Activated CD4-positive, alpha-beta T cell treated with anti-CD3 and anti-CD28 coated beads for 24 hours (primary cell): ENCODE measurements at regions not wholly inside any gene's neighbourhood (a gene's known extent, or its start where the extent isn't known, plus 50 kb on each side); places are given as distances from the start of the nearest gene placed in this dataset.

Experiments used
- DNase-seq, 2 donors: peaks; one replicate each; pipeline ENCODE4 v3.0.0-alpha.2; 2020; ENCODE audit warnings: low read depth in 2 of 2

DNA sequence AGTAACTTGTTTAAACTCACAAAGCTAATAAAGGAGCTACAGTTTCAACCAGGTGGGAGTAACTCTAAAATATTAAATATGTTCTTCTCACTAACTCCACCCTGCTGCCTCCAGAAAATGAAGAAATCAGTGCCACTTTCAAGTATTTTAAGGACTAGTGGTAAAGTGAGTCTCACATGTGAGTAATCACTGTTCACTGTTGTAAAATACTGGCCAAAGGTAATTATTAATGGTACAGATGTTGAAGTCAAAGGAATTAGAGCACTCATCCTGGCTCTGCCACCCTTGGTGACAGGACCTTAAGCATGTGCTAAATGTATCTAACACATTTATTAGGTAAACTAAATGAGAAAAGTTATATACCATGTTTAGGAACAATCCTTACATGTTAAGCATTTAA lies 430.7 kb downstream of the BRINP1 start:
- no peak for DNase-seq

DNA sequence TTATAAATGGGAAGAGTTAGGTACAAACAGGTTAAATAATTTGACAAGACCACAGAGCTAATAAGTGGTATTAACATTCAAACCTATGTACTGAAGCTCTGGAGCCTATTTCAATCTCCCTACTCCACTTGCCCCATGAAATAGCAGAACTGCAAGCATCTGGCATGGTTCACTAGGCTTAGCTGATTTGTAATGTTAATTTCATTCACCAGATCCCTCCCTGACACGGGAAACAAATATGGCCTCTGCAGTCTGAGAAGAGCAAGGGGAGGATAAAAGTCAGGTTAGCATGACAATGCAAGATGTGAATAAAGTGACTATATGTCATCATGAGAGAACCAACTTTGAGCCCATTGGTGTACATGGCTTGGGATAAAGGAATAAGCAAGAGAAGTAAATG lies 428.8 kb downstream of the BRINP1 start:
- DNase-seq = no peak

DNA sequence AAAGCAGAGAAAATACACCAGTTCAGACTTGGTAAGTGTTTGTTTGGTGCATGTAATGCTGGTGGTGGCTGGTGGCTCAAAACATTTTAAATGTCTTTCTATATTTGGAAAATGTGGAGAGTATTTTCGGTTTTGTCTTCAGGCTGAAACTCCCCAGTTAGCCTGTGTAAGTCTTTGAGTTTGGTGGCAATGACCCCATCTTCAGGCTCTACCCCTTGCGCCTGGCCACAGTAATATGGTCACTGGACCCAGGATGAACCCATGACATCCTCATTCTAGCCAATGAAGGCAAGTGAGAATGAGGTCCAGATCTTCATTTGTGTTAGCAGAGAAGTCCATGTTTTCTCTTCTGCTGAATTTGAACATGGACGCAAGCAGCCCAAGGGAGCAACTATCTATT lies 422.6 kb downstream of the BRINP1 start:
- DNase-seq = no peak

DNA sequence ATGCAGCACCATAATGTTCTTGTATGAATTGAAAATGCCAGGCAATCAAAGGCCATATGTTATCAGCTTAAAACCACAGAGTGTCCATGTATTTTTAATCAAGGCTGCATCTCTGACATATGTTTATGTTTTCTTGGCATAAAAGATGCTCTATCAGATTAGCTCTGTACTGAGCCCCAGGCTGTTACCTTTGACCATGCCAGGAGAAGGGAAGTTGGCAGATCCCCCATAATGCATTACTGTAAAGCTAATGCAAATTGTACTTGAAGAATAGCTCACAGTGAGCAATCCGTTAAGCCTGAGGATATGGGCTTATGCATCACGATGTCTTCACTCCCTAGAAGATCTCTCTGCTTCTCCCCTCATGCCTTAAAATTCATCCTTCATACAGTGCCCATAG lies 414.4 kb downstream of the BRINP1 start:
- DNase-seq = no peak

DNA sequence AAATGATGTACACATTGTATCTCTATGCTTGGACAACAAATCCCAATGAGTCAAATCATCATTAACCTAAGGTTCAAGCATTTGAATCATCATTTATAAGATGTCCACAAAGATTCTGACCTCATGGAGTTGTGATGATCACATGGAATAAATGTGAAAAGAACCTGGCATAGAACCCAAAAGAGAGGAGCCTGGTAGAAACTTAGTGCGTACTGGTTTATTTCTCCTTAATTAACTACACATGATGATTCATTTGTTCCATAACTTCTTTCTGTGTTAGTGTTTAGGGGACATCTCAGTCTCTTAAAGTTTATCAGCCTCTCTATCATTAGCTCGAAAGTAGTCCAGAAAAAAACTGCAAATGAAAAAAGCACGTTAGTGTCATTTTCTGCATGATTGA lies 411.6 kb downstream of the BRINP1 start:
- no peak for DNase-seq

GRCh38 chr9:118959366-118959765 lies 409.9 kb downstream of the BRINP1 start:
- no peak for DNase-seq

- no peak for DNase-seq
These were observed 407.4 kb downstream of the BRINP1 start for GRCh38 chr9:118961857-118962256.

GRCh38 chr9:118962426-118962825 lies 406.8 kb downstream of the BRINP1 start:
- no peak for DNase-seq

DNA sequence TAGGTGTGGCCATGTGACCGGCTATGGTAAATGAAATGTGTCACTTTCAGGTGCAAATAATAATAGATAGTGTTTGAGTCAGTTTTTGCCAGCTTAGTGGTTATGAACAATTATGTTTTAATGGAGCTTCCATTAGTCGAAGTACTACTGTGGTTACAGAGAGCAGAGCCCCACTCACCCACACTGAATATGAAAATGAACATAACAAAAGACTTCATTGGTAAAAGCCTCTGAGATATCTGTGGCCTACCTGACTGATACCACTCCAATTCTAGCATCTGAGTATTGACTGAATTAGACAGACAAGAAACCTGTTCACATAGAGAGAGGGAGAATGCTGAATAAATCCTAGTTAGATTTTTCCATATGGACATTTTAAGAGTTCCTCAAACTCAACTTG lies 405.6 kb downstream of the BRINP1 start:
- DNase-seq = no peak

- no peak for DNase-seq
These were observed 401.3 kb downstream of the BRINP1 start for GRCh38 chr9:118967901-118968300.

- no peak for DNase-seq
These were observed 393.5 kb downstream of the BRINP1 start for GRCh38 chr9:118975736-118976135.

- DNase-seq = no peak
These were observed 393.1 kb downstream of the BRINP1 start for GRCh38 chr9:118976160-118976559.

GRCh38 chr9:118984607-118985006 lies 384.6 kb downstream of the BRINP1 start:
- DNase-seq = no peak

- no peak for DNase-seq
These were observed 383.4 kb downstream of the BRINP1 start for GRCh38 chr9:118985851-118986250.

GRCh38 chr9:118987167-118987566 lies 382.1 kb downstream of the BRINP1 start:
- DNase-seq = no peak

GRCh38 chr9:118990949-118991348 lies 378.3 kb downstream of the BRINP1 start:
- no peak for DNase-seq

DNA sequence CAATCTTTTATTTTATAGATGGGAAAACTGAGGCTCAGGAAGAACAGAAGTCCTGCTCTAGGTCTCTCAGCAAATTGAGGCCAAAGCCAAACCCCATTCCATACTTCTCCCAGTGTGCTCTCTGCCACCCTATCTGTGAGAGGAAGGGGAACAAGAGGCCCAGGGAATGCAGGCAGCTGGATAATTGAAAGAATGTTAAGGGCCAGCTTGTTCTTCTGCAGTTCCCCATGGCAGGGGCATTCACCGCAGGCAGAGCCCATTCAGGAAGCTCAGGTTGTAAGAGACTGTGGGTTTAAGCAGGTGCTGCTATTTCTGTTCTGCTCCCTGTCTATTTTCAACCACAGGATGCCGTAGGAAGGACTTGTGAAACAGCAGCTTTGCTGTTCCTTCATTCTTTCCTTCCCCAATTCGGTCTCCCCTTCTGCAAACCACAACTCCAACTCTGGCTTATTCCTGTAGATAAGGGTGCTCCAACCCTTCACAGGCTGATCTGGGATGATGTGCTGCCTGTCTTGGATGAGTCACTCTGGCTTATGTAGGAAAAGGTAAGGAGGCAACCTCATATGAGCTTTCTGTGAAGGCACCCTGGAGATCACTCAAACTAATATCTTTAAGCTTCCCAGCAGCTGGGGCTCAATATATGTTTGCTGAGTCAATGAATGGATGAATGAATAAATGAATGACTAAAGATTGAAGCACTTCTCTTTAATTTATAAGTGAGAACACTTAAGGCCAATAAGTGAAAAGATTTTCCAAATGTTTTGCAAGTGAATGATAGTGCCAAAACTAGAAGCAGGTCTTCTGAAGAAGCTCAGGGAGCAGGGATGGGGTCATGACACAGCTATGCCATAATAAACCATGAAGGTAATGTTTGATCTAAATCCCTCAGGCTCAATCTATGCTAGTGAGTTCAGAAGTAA lies 377.6 kb downstream of the BRINP1 start:
- DNase-seq = no peak

DNA sequence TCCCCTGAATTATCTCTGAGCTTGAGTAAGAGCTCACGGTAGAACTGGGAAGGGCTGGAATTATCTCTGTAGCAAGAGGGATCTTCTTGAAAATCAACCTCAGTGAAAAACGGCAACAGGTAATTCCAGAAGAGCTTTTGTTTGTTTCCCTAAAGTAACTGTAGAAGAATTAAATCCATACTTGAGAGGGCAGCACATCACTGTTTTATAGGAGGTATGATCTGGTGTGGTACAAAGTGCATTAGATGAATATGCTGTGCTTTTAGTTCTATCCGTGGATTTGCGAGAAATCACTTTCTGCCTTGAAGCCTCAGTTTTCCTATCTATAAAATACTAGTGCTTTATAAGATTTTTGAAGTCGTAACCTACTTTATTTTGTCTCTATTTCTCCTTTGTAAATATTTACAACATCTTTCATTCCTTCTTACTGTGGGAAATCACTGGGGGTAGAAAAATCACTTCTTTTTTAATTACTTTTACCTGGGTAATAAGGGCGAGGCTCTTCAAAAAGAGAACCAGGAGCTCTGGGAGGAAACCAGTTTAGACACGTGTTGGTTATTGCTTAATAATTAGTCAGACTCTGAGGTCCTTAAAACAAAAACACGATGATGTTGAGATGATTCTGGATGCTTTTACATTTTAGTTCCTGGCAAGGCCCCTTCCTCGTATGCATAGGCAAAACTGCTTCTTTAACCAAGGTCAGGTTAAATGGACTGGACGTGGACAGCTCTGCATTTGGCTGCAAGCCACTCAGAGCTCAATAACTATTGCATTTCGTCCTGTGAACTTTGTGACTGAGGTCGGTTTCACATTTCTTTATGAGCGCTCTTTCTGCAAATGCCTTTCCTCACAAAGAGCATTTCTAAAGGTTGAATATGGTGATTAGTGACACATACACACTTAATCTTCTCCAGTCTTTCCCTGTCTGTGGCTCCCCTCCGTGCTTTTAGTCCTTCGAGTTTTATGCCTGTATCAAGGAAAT lies 376.1 kb downstream of the BRINP1 start:
- DNase-seq = no peak

DNA sequence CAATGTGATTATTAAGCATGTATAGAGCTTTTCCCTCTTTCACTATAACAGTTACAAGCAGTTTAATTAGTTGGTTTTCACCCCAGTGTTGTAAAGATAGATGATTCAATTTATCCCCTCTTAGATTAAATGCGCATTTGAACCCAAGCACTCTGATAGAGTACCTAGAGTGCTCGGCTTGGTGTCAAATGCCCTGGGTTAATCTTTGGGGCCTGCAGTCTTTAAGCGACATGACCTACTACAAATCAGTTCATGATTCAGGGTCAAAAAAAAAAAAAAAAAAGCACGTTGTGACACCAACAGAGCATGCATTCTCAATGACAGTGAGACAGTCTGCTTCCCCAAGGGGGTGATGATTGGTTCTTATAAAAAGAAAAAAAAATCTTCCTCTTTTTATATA lies 375.3 kb downstream of the BRINP1 start:
- no peak for DNase-seq

GRCh38 chr9:119002491-119002890 lies 366.7 kb downstream of the BRINP1 start:
- DNase-seq = no peak

- no peak for DNase-seq
These were observed 366.0 kb downstream of the BRINP1 start for GRCh38 chr9:119003201-119003611.

GRCh38 chr9:119003882-119004617 lies 365.2 kb downstream of the BRINP1 start:
- no peak for DNase-seq
